HG03439 (cell line): ENCODE measurements at regions not wholly inside any gene's neighbourhood (a gene's known extent, or its start where the extent isn't known, plus 50 kb on each side); places are given as distances from the start of the nearest gene placed in this dataset.
"Not testable (repeated sequence)": the region's sequence is repeated elsewhere in the genome, so short reads cannot be mapped to it uniquely, and the experiment has no call there.

Source experiments
- ATAC-seq: cut with Tn5 transposase; IDR thresholded peaks from one replicate; pipeline ENCODE4 v1.9.1; 2021; ENCODE audit warnings: mild to moderate bottlenecking, moderate library complexity; ENCODE audit not compliant: unreplicated experiment

DNA sequence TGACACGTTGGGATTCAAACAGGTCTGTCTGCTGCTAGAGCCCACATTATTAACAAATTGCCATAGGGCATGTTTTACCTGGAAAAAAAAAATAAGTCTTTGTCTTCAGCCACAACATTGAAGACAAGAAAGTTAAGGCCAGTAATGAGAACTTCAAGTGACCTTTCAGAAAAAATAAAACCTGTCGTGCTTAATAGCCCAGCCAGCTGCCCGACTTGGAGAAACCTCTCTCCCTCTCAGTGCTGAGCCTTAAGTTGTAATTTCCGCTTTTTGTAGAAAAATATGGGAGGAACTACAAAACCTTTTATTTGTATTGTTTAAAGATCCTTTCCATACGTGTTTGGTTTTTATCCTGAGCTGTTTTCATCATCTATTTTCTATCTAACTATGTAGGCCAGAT is 454.3 kb upstream of the SLITRK6 start:
- ATAC-seq: not testable (repeated sequence)

DNA sequence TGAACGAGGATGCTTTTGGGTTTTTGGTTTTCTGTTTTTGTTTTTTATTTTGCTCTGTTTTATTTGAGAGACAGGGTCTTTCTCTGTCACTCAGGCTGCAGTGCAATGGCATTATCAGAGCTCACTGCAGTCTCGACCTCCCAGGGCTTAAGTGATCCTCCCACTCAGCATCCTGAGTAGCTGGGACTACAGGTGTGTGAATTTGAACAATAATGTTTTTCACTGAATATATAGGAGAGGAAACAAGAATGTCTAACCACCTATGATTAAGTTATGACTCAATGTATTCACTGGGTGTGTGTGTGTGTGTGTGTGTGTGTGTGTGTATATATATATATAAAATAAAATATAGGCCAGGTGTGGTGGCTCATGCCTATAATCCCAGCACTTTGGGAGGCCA is 456.6 kb upstream of the SLITRK6 start:
- ATAC-seq: not testable (repeated sequence)

DNA sequence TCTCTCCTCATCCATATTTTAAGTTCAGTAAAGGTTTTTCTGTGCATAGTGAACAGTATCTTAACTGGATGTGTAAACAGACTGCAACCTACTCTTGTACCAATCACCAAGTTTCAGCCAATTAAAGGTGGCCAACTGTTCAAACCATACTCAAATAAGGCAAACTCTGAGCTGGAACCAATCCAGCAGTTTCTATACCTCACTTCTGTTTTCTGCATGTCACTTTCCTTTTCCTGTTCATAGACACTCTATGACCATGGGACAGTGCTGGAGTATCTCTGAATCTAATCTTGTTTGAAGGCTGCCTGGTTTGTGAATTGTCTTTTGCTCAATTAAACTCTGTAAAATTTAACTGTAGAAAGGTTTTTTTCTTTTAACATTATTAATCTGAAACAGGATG is 470.3 kb upstream of the SLITRK6 start:
- ATAC-seq: no peak

DNA sequence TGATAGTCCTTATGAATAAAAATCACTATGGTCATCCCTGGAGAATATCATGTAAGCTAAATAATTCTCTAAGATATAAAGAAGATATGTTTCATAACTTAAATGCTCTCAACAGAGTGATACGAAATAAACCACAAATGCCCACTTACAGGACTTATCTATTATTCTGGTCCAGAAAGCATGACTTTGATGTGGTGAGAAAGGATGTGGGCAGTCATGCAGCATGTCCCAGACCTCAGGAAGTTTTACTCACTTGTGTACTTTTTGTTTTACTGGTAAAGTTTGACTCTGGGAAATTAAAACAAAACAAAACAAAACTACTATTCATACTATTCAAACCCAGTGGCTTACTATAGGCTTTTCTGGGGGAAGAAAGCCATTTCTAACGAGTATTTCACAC is 483.2 kb upstream of the SLITRK6 start:
- ATAC-seq: no peak

DNA sequence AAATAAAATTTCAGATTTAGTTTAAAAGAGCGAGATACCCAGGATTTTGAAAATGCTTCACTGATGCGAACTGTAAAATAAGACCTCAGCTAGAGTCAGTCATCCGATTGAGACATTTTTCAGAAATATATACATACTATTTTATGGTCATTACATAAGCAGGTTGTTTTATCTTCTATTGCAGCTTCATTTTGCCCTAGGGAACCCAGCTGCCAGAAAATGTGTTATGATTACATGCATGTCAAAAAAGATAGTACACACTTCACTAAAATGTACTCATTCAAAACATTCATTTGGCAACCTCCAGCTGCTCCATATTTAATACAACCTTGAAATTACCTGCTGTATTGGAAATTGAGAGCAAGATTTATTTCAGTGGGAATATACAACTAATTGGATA is 483.8 kb upstream of the SLITRK6 start:
- no peak for ATAC-seq

DNA sequence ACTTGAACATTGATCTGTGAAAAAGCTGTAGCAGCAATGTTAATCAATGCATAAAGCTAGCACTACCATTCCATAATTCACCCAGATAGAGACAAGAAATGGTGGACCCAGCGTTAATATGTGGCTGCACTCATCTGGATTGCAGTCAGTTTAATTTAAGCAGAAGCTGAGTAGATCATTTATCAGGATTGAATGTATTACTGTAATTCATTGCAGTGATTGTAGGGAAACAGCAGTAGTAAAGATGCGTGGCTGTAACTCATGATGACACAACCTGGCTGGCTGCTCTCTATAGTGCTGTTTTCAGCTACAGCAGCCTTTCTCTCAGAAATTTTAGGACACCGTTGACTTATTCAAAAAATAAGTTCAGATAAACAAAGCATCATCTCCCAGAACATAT is 499.5 kb upstream of the SLITRK6 start:
- ATAC-seq: no peak

DNA sequence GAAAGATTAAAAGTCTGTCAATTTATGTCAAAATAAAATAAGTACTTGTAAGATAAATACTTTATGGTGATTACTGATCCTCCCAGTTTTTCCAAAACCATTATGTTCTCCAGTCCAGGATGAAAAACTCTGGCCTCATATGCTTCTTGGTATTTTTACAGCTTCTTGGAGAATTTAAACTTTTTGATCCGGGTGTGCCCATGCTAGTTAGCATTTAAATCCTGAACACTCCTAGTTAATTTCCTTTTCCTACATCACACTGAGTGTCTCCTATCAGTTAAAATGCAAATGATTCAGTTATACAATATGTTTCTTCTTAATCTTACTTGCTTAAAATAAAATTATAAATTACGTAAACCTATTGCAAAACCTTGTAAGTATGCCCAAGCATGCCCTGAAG is 499.9 kb upstream of the SLITRK6 start:
- ATAC-seq: no peak

DNA sequence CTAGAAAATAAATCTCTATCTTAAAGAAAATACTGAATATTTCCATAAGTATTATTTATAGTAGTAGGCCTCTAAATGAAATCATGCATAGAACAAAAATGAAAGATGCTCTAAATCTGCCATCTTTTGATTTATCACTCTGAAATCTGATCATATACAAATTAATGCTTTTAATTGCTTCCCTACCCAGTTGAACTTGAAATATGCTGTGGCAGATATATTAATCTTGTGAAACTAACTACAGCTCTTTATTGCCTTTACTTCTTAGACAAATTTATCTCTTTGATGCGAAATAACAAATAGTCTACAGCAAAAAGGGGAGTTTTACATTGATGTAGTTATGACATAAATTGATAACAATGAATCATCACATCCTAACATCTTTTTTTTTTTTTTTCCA is 510.7 kb upstream of the SLITRK6 start:
- ATAC-seq: no peak

DNA sequence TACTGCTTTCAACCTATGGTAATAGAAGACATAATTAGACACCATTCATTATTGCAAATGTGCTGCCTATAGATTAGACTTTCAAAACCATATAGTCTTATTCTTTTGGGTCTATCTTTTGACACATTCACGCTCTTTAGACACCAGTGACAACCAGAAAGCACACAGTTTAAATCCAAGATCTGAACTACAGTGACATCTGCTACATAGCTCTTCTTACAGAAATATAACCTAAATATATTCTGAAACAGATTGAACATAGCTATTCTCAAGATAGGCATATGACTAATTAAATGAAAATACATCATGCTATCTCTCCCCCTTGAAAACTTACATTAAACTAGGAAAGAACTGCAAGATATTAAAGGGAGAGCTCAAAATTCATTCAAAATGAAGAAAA is 514.2 kb upstream of the SLITRK6 start:
- ATAC-seq: no peak

DNA sequence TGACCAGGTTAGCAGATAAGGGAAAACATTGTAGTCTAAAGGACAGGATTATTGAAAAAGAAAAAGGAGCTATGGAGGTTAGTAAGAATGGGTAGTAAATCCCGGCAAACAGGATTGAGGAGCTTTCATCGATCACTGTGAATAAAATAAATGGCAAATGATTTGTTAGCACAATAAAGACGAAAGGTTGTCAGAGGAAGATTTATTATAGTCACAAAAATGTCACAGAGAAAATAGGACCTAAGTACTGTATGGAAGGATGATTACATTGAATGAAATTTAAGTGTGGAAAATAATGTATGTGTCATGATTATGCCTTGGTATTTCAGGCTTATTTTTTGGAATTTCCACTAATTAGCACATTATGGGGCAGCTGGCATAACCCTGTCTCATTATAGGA is 519.2 kb upstream of the SLITRK6 start:
- no peak for ATAC-seq

DNA sequence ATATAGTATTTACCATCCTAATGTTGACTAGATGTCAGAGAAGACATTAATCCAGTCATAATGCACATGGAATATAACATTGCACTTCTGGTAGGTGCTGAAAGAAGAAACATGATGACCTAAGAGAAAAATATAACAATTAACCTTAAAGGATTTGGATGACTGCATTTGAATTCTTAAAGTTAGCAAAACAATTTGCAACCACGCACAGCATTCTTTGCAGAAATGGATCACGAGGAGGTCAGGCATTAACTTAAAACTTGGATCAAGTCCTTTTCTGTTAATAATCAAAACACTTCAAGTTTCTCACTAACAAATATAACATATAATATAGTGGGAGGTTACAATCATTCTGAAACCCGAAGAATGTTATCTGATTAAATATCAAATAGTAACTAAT is 525.0 kb upstream of the SLITRK6 start:
- no peak for ATAC-seq

DNA sequence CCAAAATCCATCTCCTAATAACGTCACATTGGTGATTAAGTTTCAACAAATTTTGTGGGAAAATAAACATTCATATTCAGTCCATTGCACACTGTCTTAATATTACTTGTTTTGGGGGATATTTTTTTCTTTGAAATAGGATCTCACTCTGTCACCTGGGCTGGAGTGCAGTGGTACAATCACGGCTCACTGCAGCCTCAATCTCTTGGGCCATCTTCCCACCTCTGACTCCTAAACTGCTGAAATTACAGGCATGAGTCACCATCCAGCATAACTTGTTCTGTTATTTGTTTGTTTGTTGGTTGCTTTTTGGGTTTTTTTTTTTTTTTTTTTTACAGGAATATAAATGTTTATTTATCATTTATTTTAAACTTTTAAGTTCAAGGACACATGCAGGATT is 556.1 kb upstream of the SLITRK6 start:
- no peak for ATAC-seq

DNA sequence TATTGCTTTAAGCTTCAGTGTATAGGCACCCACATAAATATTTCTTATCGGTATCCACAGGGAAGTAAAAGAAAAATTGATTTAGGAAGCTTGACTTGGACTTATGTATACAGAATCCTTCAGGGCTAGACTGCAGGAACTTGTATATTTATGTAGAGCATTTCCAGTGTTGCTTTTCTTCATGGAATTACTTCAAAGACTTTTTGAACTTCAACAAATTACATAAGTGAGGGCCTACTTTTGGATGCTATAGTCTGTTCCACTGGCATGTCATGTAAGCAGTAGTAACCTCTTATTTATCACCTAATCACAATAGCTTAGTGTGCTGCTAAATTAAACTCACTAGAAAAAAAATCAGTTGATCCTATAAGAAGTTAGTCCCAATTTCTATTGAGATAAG is 557.9 kb upstream of the SLITRK6 start:
- ATAC-seq: no peak

DNA sequence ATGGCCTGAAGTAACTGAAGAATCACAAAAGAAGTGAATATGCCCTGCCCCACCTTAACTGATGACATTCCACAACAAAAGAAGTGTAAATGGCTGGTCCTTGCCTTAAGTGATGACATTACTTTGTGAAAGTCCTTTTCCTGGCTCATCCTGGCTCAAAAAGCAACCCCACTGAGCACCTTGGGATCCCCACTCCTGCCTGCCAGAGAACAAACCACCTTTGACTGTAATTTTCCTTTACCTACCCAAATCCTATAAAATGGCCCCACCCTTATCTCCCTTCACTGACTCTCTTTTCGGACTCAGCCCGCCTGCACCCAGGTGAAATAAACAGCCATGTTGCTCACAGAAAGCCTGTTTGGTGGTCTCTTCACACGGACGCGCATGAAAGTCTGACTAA is 564.5 kb upstream of the SLITRK6 start:
- ATAC-seq: not testable (repeated sequence)

DNA sequence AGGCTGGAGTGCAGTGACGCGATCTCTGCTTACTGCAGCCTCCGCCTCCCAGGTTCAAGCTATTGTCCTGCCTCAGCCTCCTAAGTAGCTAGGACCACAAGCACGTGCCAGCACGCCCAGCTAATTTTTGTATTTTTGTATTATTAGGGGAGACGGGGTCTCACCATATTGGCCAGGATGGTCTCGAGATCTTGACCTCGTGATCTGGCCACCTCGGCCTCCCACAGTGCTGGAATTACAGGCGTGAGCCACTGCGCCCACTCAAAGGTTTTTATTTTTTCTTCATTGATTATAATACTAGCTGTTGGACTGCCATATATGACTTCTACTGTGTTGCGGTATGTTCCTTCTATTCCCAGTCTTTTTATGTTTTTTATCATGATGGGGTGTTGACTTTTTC is 569.7 kb upstream of the SLITRK6 start:
- ATAC-seq: no peak

DNA sequence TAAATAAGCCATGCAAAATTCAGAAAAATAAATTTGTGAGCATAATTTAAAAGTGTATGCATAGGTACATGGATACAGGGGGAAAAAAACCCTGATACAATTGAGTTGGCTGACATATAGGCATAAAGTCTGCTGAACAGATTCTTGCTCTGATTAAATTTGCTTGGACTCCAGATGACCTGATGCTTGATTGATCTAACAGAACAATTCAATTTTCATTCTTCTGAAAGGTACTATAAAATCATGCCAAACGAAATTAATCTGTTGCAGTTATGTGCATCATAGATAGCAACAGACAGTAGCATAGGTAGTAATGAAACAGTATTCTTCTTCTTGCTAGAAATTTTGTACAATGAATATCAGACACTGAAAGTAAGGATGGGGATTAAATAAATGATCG is 578.2 kb upstream of the SLITRK6 start:
- no peak for ATAC-seq

DNA sequence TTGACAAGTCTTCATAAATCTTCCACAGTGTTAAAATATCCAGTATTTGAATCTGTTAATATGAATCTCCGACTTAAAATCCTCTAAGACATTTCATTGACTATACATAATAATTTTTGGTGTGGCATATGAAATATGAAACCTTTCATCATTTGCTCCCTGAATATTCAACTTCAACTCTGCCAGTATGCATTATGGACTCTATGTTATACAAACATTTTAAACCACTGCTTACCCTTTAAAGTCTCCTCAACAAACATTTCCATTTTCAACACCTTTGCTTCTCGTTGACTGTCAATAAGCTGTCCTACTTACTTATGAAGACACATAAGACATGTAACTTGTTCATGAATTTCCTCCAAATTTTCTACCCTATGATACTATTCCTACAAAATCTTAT is 579.4 kb upstream of the SLITRK6 start:
- no peak for ATAC-seq

DNA sequence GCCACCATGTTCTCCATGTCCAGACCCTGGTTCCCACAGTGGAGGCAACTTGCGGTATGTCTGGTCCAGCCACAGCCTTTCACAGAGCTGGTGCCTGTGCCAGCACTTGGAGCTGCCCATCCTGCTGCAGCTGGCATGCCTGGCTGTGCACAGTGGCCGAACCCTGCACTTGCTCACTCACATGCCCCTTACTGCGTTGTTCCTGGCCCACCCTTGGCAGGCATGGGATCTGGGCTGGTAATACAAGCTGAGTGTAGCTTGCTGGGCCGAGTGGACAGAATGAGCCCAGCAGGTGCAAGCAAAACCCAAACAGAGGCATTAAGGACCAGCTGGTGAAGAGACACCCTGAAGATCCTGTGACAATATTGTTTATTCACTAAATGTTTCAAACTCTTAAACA is 583.9 kb upstream of the SLITRK6 start:
- no peak for ATAC-seq

DNA sequence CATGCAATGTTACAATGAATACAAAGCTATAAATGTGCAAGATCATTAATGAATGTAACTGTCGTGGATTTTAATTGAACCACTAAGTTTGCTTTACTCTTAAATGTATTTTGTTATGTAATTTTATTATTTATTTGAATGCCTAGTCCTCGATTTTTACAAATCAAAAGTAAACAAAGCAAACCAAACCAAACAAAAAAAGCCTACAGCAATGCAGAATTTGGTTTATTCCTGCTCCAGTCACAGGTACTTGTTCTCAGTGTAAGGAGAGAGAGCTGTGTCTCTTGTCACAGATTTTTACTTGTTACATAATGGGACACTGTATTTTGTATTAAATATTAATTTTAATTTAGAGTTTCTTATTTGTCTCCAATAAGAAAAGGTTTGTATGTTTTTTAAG is 584.3 kb upstream of the SLITRK6 start:
- ATAC-seq: no peak

DNA sequence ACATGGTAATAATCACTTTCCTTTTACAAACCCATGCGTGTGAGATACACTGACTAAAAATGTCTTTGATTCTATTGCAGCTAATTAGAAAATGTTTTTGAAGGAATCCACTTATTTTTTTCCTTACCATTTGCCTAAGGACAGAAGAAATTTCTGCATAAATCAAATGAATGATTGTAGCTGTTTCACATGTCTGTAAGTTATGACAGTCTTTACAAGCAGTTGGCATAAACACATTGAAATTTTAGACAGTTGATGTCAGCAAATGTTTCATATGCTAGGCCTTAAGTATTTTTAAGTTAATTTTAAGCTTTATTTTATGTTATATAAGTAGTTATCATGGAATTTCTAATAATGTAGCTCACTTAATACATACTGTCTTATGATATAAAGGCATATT is 598.4 kb upstream of the SLITRK6 start:
- ATAC-seq: no peak

DNA sequence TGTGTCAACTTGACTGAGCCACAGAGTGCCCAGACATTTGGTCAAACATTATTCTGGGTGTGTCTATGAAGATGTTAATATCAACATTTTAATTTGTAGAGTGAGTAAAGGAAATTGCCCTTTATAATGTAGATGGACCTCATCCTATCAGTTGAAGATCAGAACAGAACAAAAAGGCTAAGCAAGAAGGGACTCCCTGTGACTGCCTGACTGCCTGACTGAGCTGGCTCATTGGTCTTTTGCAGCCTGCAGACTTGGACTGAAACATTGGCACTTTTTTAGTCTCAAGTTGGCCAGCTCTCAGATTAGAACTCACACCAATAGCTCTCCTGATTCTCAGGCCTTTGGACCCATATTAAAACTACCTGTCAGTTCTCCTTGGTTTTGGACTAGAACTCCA is 600.4 kb upstream of the SLITRK6 start:
- ATAC-seq: no peak

DNA sequence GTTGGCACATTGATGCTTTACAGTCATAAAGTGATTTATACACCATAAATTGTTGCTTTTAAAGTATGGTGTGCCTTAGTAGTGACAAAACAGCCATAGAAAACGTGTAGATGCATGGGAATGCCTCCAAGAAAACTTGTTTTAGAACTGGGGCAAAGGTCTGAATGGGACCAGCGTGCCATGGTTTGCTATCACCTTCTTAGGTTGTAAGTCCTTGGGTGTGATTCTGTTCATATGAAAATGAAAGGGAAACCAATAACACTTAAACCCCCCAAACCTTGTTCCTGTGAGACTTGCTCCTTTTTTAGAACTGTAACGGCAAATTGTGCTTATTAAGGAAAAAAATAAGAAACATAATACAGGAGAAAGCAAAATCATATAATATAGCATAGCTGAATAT is 603.3 kb upstream of the SLITRK6 start:
- ATAC-seq: no peak

DNA sequence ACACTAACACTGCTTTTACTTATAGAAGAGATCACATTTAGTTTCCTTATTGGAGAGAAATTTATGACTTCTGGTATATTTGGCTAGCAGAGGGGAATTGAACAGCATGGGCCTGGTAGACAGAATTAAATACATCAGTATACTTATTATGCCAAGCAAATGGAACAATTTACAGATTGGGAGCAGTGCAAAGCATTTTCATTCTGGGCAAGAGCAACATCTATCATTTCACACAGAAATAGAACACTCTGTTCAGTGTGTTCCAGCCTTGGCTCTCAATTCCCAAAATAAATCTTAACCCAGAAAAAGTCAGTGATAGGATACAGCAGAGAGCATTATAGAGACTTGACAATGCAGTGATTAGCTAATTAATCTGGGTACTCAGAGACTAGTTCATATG is 604.0 kb upstream of the SLITRK6 start:
- ATAC-seq: no peak
